CD4-positive, alpha-beta T cell treated with Interleukin-21 for 1 hour (primary cell): ENCODE measurements at regions not wholly inside any gene's neighbourhood (a gene's known extent, or its start where the extent isn't known, plus 50 kb on each side); places are given as distances from the start of the nearest gene placed in this dataset.

Experiments
- DNase-seq: peaks from one replicate; pipeline ENCODE4 v3.0.0-alpha.2; 2020

- no peak for DNase-seq
These were observed 2380.9 kb downstream of the PCDH9 start for GRCh38 chr13:64849196-64849595.

- DNase-seq, result no peak
These were observed 2382.4 kb downstream of the PCDH9 start for GRCh38 chr13:64847767-64848166.

GRCh38 chr13:64845110-64845509 lies 2385.0 kb downstream of the PCDH9 start:
- DNase-seq, result no peak

- no peak for DNase-seq
These were observed 2411.1 kb downstream of the PCDH9 start for GRCh38 chr13:64819081-64819480.

GRCh38 chr13:64817691-64818090 lies 2412.4 kb downstream of the PCDH9 start:
- no peak for DNase-seq

GRCh38 chr13:64810750-64811149 lies 2419.4 kb downstream of the PCDH9 start:
- no peak for DNase-seq

GRCh38 chr13:64808704-64809103 lies 2421.4 kb downstream of the PCDH9 start:
- no peak for DNase-seq

- DNase-seq, result no peak
These were observed 2428.4 kb downstream of the PCDH9 start for GRCh38 chr13:64801768-64802167.

- DNase-seq, result no peak
These were observed 2431.7 kb downstream of the PCDH9 start for GRCh38 chr13:64798422-64798821.

- DNase-seq, result no peak
These were observed 2436.5 kb downstream of the PCDH9 start for GRCh38 chr13:64793592-64793991.

GRCh38 chr13:64793131-64793530 lies 2437.0 kb downstream of the PCDH9 start:
- no peak for DNase-seq

GRCh38 chr13:64791373-64791772 lies 2438.8 kb downstream of the PCDH9 start:
- no peak for DNase-seq

- DNase-seq, result no peak
These were observed 2447.7 kb downstream of the PCDH9 start for GRCh38 chr13:64782466-64782865.

GRCh38 chr13:64778002-64778401 lies 2452.1 kb downstream of the PCDH9 start:
- no peak for DNase-seq

GRCh38 chr13:64774915-64775314 lies 2455.2 kb downstream of the PCDH9 start:
- no peak for DNase-seq

- DNase-seq, result no peak
These were observed 2459.4 kb downstream of the PCDH9 start for GRCh38 chr13:64770743-64771142.

GRCh38 chr13:64767054-64767453 lies 2463.1 kb downstream of the PCDH9 start:
- no peak for DNase-seq

- DNase-seq, result no peak
These were observed 2464.5 kb downstream of the PCDH9 start for GRCh38 chr13:64765636-64766035.

- no peak for DNase-seq
These were observed 2471.5 kb downstream of the PCDH9 start for GRCh38 chr13:64758521-64759244.

GRCh38 chr13:64756621-64757020 lies 2473.5 kb downstream of the PCDH9 start:
- no peak for DNase-seq

GRCh38 chr13:64755961-64756360 lies 2474.2 kb downstream of the PCDH9 start:
- no peak for DNase-seq

- DNase-seq, result no peak
These were observed 2476.7 kb downstream of the PCDH9 start for GRCh38 chr13:64753233-64754000.

GRCh38 chr13:64749301-64749700 lies 2480.8 kb downstream of the PCDH9 start:
- no peak for DNase-seq

GRCh38 chr13:64746845-64747244 lies 2483.3 kb downstream of the PCDH9 start:
- no peak for DNase-seq

GRCh38 chr13:64740493-64740892 lies 2489.6 kb downstream of the PCDH9 start:
- DNase-seq, result no peak
